Natural killer cell (primary cell): ENCODE measurements at regions not wholly inside any gene's neighbourhood (a gene's known extent, or its start where the extent isn't known, plus 50 kb on each side); places are given as distances from the start of the nearest gene placed in this dataset.

Source experiments
- ATAC-seq, 3 donors: fragments of 150-1000 bp in 2 of 3; fragments of 200-7000 bp in 1 of 3; cut with Tn5 transposase; 1 replicate in 1 of 3; 2 replicates in 2 of 3; pipeline ENCODE4 v1.10.0; 2021; ENCODE audit warnings: mild to moderate bottlenecking in 2 of 3, moderate library complexity in 2 of 3
- DNase-seq, 2 donors: peaks; one replicate each; pipeline versions ENCODE4 v3.0.0 to v3.0.0-alpha.2; 2013 to 2021; ENCODE audit warnings: mixed read lengths in 1 of 2
- H3K27ac ChIP-seq: one replicate; pipeline ENCODE4 v1.5.1; 2013; ENCODE audit warnings: mild to moderate bottlenecking, low read length
- H3K27me3 ChIP-seq: one replicate; pipeline ENCODE4 v1.6.1; 2013; ENCODE audit warnings: low read length; ENCODE audit not compliant: control insufficient read depth, insufficient read depth
- H3K36me3 ChIP-seq: one replicate; pipeline ENCODE4 v1.6.1; 2013; ENCODE audit warnings: low read length; ENCODE audit not compliant: control insufficient read depth, insufficient read depth
- H3K4me1 ChIP-seq: one replicate; pipeline ENCODE4 v1.6.1; 2013; ENCODE audit warnings: low read length; ENCODE audit not compliant: control insufficient read depth, insufficient read depth
- H3K4me3 ChIP-seq: one replicate; pipeline ENCODE4 v1.5.1; 2013; ENCODE audit warnings: low read length
- H3K9me3 ChIP-seq: one replicate; pipeline ENCODE4 v1.6.1; 2013; ENCODE audit warnings: low read length; ENCODE audit not compliant: control insufficient read depth, insufficient read depth
- H3K27ac Mint-ChIP-seq, 2 donors: one replicate each; pipeline ENCODE4 v1.8.0; 2022; ENCODE audit warnings: mild to moderate bottlenecking in 2 of 2, mixed read lengths in 2 of 2, moderate library complexity in 1 of 2
- H3K27me3 Mint-ChIP-seq, 2 donors: one replicate each; pipeline ENCODE4 v1.8.0; 2022; ENCODE audit warnings: low read depth in 2 of 2, mixed read lengths in 2 of 2
- H3K36me3 Mint-ChIP-seq: one replicate; pipeline ENCODE4 v1.8.0; 2022; ENCODE audit warnings: mixed read lengths
- H3K4me1 Mint-ChIP-seq, 2 donors: one replicate each; pipeline ENCODE4 v1.8.0; 2022; ENCODE audit warnings: mixed read lengths in 2 of 2
- H3K4me3 Mint-ChIP-seq: one replicate; pipeline ENCODE4 v1.8.0; 2022; ENCODE audit warnings: mild to moderate bottlenecking, moderate library complexity, mixed read lengths
- H3K9me3 Mint-ChIP-seq, 2 donors: one replicate each; pipeline ENCODE4 v1.8.0; 2022; ENCODE audit warnings: mixed read lengths in 2 of 2
- CTCF ChIP-seq: fragments of 200-600 bp; IDR thresholded peaks from one replicate; pipeline ENCODE4 v1.8.0; 2022; ENCODE audit warnings: antibody characterized with exemption
- WGBS: methylation state at CpG from one replicate; pipeline ENCODE4 v1.1.7; 2013; ENCODE audit warnings: missing lambda C conversion rate; ENCODE audit not compliant: insufficient coverage; 5-methylcytosine and 5-hydroxymethylcytosine counted together
- intact Hi-C: fragments of 100-400 bp; cut with micrococcal nuclease; formaldehyde crosslinking; loops from one replicate; pipeline ENCODE4 v1.14.2; 2022

- Histone ChIP-seq H3K4me1 (no peaks in the 10 kb centered on the region), H3K27me3 (no peaks in the 10 kb centered on the region), H3K27ac (no peak overlapping the region), H3K4me3 (no peak overlapping the region), H3K36me3 (no peaks in the 10 kb centered on the region), H3K9me3 (no peaks in the 10 kb centered on the region)
- intact Hi-C loops, result no loop called here
- DNase-seq (no peak), ATAC-seq (no peak)
- no peak overlapping the region for H3K27ac Mint-ChIP-seq
- peaks cover 12 to 24% of the 10 kb centered on the region in 2 donors for H3K27me3 Mint-ChIP-seq
- no peaks in the 10 kb centered on the region for H3K4me1 Mint-ChIP-seq
- 78% methylated on average over 3 of the region's 3 CpGs for WGBS
- no peaks in the 10 kb centered on the region for H3K36me3 Mint-ChIP-seq
- H3K9me3 Mint-ChIP-seq, result peaks cover 2 to 5% of the 10 kb centered on the region in 2 donors
- no peak overlapping the region for H3K4me3 Mint-ChIP-seq
- no peak for TF ChIP-seq CTCF
Observed at GRCh38 chr1:29433830-29434229, 197.5 kb downstream of the PTPRU start.

GRCh38 chr1:29431138-29431537 lies 194.8 kb downstream of the PTPRU start:
- H3K9me3 Mint-ChIP-seq, result peaks cover 2 to 5% of the 10 kb centered on the region in 2 donors

GRCh38 chr1:29429656-29430055 lies 193.3 kb downstream of the PTPRU start:
- TF ChIP-seq CTCF, result no peak
- Mint-ChIP-seq H3K36me3 (no peaks in the 10 kb centered on the region), H3K9me3 (peaks cover 2 to 5% of the 10 kb centered on the region in 2 donors), H3K4me1 (no peaks in the 10 kb centered on the region), H3K27ac (no peak overlapping the region), H3K27me3 (peaks cover 14 to 16% of the 10 kb centered on the region in 2 donors), H3K4me3 (no peak overlapping the region)
- no peaks in the 10 kb centered on the region for H3K4me1 ChIP-seq
- intact Hi-C loops, result no loop called here
- H3K27ac ChIP-seq, result no peak overlapping the region
- H3K36me3 ChIP-seq, result no peaks in the 10 kb centered on the region
- 83% methylated on average over 2 of the region's 2 CpGs for WGBS
- DNase-seq (no peak), ATAC-seq (no peak)
- no peak overlapping the region for H3K4me3 ChIP-seq
- no peaks in the 10 kb centered on the region for H3K27me3 ChIP-seq
- H3K9me3 ChIP-seq, result no peaks in the 10 kb centered on the region

More at GRCh38 chr1:29431138-29431537, 194.8 kb downstream of the PTPRU start:
- Mint-ChIP-seq H3K27ac (no peak overlapping the region), H3K27me3 (peaks cover 14 to 16% of the 10 kb centered on the region in 2 donors), H3K4me1 (no peaks in the 10 kb centered on the region), H3K36me3 (no peaks in the 10 kb centered on the region), H3K4me3 (no peak overlapping the region)
- no peak overlapping the region for H3K27ac ChIP-seq
- H3K36me3 ChIP-seq, result no peaks in the 10 kb centered on the region
- 54% methylated on average over 3 of the region's 3 CpGs for WGBS
- no peak for ATAC-seq
- no peak for DNase-seq
- intact Hi-C loops, result no loop called here
- no peak for TF ChIP-seq CTCF
- H3K4me1 ChIP-seq, result no peaks in the 10 kb centered on the region
- no peaks in the 10 kb centered on the region for H3K27me3 ChIP-seq
- no peak overlapping the region for H3K4me3 ChIP-seq
- no peaks in the 10 kb centered on the region for H3K9me3 ChIP-seq

- no peak overlapping the region for H3K27ac Mint-ChIP-seq
- intact Hi-C loops, result no loop called here
- H3K4me1 ChIP-seq, result no peaks in the 10 kb centered on the region
- H3K27me3 Mint-ChIP-seq, result peaks cover 14 to 23% of the 10 kb centered on the region in 2 donors
- ATAC-seq (no peak), DNase-seq (no peak)
- no peaks in the 10 kb centered on the region for H3K36me3 ChIP-seq
- peaks cover under 1% of the 10 kb centered on the region for H3K27me3 ChIP-seq
- no peaks in the 10 kb centered on the region for H3K4me1 Mint-ChIP-seq
- H3K4me3 ChIP-seq, result no peak overlapping the region
- H3K9me3 ChIP-seq, result no peaks in the 10 kb centered on the region
- WGBS, result 52% methylated on average over 4 of the region's 4 CpGs
- TF ChIP-seq CTCF, result no peak
- H3K27ac ChIP-seq, result no peak overlapping the region
- H3K36me3 Mint-ChIP-seq, result no peaks in the 10 kb centered on the region
- H3K4me3 Mint-ChIP-seq, result no peak overlapping the region
- peaks cover 2 to 5% of the 10 kb centered on the region in 2 donors for H3K9me3 Mint-ChIP-seq
Observed at GRCh38 chr1:29428997-29429396, 192.7 kb downstream of the PTPRU start.
